Effector memory CD8-positive, alpha-beta T cell (primary cell): ENCODE measurements at regions not wholly inside any gene's neighbourhood (a gene's known extent, or its start where the extent isn't known, plus 50 kb on each side); places are given as distances from the start of the nearest gene placed in this dataset.

Source experiments
- ATAC-seq: fragments of 150-1000 bp; cut with Tn5 transposase; replicated peaks from 2 replicates; pipeline ENCODE4 v1.10.0; 2021; ENCODE audit warnings: mild to moderate bottlenecking, moderate library complexity
- DNase-seq, 3 experiments: peaks; one replicate each; pipeline ENCODE4 v3.0.0; 2021
- H3K27ac Mint-ChIP-seq, 2 donors: one replicate each; pipeline ENCODE4 v1.8.0; 2022; ENCODE audit warnings: mild to moderate bottlenecking in 2 of 2, mixed read lengths in 2 of 2, moderate library complexity in 2 of 2
- H3K27me3 Mint-ChIP-seq, 2 donors: one replicate each; pipeline ENCODE4 v1.8.0; 2022; ENCODE audit warnings: mixed read lengths in 2 of 2
- H3K36me3 Mint-ChIP-seq: one replicate; pipeline ENCODE4 v1.8.0; 2022; ENCODE audit warnings: mild to moderate bottlenecking, moderate library complexity, mixed read lengths; ENCODE audit not compliant: insufficient read depth
- H3K4me1 Mint-ChIP-seq, 2 donors: one replicate each; pipeline ENCODE4 v1.8.0; 2022; ENCODE audit warnings: low read depth in 2 of 2, mixed read lengths in 2 of 2
- H3K4me3 Mint-ChIP-seq, 2 donors: one replicate each; pipeline ENCODE4 v1.8.0; 2022; ENCODE audit warnings: mild to moderate bottlenecking in 2 of 2, mixed read lengths in 2 of 2, moderate library complexity in 2 of 2
- H3K9me3 Mint-ChIP-seq, 2 donors: one replicate each; pipeline ENCODE4 v1.8.0; 2022; ENCODE audit warnings: mixed read lengths in 2 of 2

GRCh38 chr18:47434214-47434746 is 182.8 kb upstream of the SKOR2 start:
- Mint-ChIP-seq H3K9me3 (peaks cover 0 to 3% of the 10 kb centered on the region in 2 donors), H3K4me3 (no peak overlapping the region), H3K4me1 (no peaks in the 10 kb centered on the region), H3K27ac (no peak overlapping the region), H3K36me3 (no peaks in the 10 kb centered on the region), H3K27me3 (peaks cover 8 to 11% of the 10 kb centered on the region in 2 donors)
- DNase-seq (no peak), ATAC-seq (no peak)

DNA sequence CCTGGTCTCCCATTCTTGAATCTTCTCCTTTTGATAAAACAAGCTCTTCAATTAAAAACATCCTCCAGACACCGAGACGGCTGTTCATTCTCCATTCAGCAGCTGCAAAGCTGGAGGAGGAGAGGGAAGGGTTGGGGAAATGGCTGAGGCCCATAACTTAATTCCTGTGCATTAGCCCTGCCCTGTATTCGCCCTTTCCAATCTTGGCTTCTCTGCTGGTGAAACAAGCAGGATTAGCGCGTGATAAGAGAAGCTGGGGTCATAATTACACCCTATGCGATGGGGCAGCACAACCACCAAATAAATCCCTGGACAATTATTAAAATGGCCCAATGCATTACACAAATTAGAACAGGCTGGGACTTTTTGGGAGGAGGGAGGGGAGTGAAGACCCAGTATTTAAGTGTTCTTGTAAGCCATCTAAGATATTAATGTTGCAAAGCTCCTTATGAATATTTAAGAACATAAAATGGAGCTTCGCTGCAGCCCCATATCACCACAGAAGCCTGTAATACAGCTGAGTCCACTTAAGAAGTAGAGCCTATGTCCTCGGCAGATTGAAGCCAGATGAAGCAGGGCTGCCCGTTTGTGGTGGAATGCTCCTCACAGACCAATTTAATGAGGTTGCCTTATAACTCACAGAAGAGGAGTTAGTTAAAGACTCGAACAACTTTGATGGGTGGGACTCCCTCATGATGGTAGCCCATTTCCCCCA is 176.6 kb upstream of the SKOR2 start:
- peaks cover 0 to 8% of the 10 kb centered on the region in 2 donors for H3K27me3 Mint-ChIP-seq

GRCh38 chr18:47427072-47427471 is 175.6 kb upstream of the SKOR2 start:
- H3K36me3 Mint-ChIP-seq = no peaks in the 10 kb centered on the region
- no peak overlapping the region for H3K4me3 Mint-ChIP-seq
- H3K27me3 Mint-ChIP-seq = peaks cover 0 to 8% of the 10 kb centered on the region in 2 donors
- no peaks in the 10 kb centered on the region for H3K4me1 Mint-ChIP-seq
- ATAC-seq = no peak
- no peak for DNase-seq
- peaks cover 0 to 3% of the 10 kb centered on the region in 2 donors for H3K9me3 Mint-ChIP-seq
- H3K27ac Mint-ChIP-seq = no peak overlapping the region

More for the DNA sequence above, 176.6 kb upstream of the SKOR2 start:
- ATAC-seq (no peak), DNase-seq (no peak)
- peaks cover 0 to 3% of the 10 kb centered on the region in 2 donors for H3K9me3 Mint-ChIP-seq
- H3K36me3 Mint-ChIP-seq = no peaks in the 10 kb centered on the region
- H3K4me1 Mint-ChIP-seq = no peaks in the 10 kb centered on the region
- H3K4me3 Mint-ChIP-seq = no peak overlapping the region
- H3K27ac Mint-ChIP-seq = no peak overlapping the region

DNA sequence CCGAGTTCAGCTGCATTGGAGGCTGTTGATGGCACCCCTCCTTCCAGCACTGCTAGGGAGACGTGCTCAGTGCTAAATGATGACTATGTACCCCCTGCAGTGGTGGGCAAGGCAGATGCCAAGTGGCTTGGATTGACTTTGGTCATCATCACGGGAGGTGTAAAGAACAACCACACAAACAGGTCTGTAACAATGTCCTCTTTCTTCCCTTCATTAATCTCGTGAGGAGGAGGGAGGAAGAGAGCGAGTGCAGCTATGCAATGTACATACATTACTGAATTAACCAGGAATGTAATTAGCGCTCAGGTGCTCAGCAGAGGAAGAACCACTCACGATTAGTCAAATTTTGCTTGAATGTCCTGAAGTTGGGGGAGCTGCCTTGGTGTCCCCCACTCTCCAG is 173.9 kb upstream of the SKOR2 start:
- DNase-seq (no peak), ATAC-seq (no peak)
- Mint-ChIP-seq H3K36me3 (no peaks in the 10 kb centered on the region), H3K4me3 (no peak overlapping the region), H3K9me3 (peaks cover 0 to 3% of the 10 kb centered on the region in 2 donors), H3K27ac (no peak overlapping the region), H3K4me1 (no peaks in the 10 kb centered on the region), H3K27me3 (peaks cover 3 to 8% of the 10 kb centered on the region in 2 donors)

GRCh38 chr18:47422524-47422923 is 171.1 kb upstream of the SKOR2 start:
- H3K9me3 Mint-ChIP-seq = no peaks in the 10 kb centered on the region
- no peak overlapping the region for H3K27ac Mint-ChIP-seq
- no peaks in the 10 kb centered on the region for H3K4me1 Mint-ChIP-seq
- H3K4me3 Mint-ChIP-seq = no peak overlapping the region
- peaks cover 14 to 23% of the 10 kb centered on the region in 2 donors for H3K27me3 Mint-ChIP-seq
- ATAC-seq (no peak), DNase-seq (no peak)
- no peaks in the 10 kb centered on the region for H3K36me3 Mint-ChIP-seq

DNA sequence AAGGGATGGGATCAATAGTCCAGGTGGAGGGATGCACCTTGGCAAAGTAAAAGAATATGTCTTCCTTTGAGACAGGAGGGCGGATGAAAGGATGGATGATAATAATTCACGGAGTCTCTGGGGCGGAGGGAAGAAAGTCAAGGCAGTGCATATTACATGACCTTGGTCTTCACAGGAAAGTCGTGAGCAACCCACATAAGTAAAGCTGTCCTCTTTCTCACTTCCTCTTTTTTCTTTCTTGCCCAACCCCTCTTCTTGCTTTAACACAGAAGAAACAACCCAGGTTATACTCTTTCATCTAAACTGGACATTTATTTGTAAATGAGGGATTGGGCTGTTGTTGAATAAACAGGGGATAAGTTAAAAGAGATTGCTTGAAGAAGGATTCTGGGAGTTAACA is 168.7 kb upstream of the SKOR2 start:
- DNase-seq = no peak
- Mint-ChIP-seq H3K36me3 (no peaks in the 10 kb centered on the region), H3K4me1 (no peaks in the 10 kb centered on the region), H3K27ac (no peak overlapping the region), H3K9me3 (no peaks in the 10 kb centered on the region), H3K27me3 (peaks cover 37 to 42% of the 10 kb centered on the region in 2 donors), H3K4me3 (no peak overlapping the region)
- ATAC-seq = no peak

- H3K4me1 Mint-ChIP-seq = no peaks in the 10 kb centered on the region
- no peak overlapping the region for H3K27ac Mint-ChIP-seq
- no peaks in the 10 kb centered on the region for H3K36me3 Mint-ChIP-seq
- DNase-seq (no peak), ATAC-seq (no peak)
- no peaks in the 10 kb centered on the region for H3K9me3 Mint-ChIP-seq
- peaks cover 45 to 55% of the 10 kb centered on the region in 2 donors for H3K27me3 Mint-ChIP-seq
- H3K4me3 Mint-ChIP-seq = no peak overlapping the region
These were observed 167.3 kb upstream of the SKOR2 start for GRCh38 chr18:47418746-47419145.

- DNase-seq = no peak
- no peaks in the 10 kb centered on the region for H3K9me3 Mint-ChIP-seq
- no peaks in the 10 kb centered on the region for H3K4me1 Mint-ChIP-seq
- H3K36me3 Mint-ChIP-seq = no peaks in the 10 kb centered on the region
- no peak overlapping the region for H3K4me3 Mint-ChIP-seq
- ATAC-seq = no peak
- no peak overlapping the region for H3K27ac Mint-ChIP-seq
- peaks cover 51 to 58% of the 10 kb centered on the region in 2 donors for H3K27me3 Mint-ChIP-seq
These were observed 166.3 kb upstream of the SKOR2 start for GRCh38 chr18:47417807-47418206.

GRCh38 chr18:47415881-47416280 is 164.4 kb upstream of the SKOR2 start:
- H3K36me3 Mint-ChIP-seq = no peaks in the 10 kb centered on the region
- DNase-seq (no peak), ATAC-seq (no peak)
- no peak overlapping the region for H3K4me3 Mint-ChIP-seq
- H3K9me3 Mint-ChIP-seq = no peaks in the 10 kb centered on the region
- H3K27me3 Mint-ChIP-seq = peaks cover 58 to 62% of the 10 kb centered on the region in 2 donors
- H3K4me1 Mint-ChIP-seq = no peaks in the 10 kb centered on the region
- H3K27ac Mint-ChIP-seq = no peak overlapping the region

DNA sequence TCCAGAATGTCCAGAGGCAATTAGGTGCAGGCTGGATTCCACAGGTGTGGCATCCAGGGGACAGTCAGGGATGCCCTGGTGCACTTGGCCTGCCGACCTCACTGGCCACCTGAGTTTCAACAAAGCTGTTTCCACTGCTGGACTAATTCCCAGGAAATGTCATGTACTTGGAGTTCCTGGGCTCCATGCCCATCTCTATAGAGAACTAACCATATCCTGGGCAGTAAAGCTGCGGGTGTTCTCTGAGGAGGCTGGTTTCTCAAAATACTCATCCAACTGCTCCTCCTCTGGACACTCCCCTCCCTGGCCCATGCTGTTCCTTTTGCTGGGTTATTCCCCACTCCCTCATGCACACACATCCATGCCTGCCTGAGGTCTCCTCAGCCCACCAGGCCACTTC is 161.9 kb upstream of the SKOR2 start:
- H3K27me3 Mint-ChIP-seq = peaks cover 42 to 62% of the 10 kb centered on the region in 2 donors
- H3K9me3 Mint-ChIP-seq = no peaks in the 10 kb centered on the region
- H3K4me1 Mint-ChIP-seq = no peaks in the 10 kb centered on the region
- ATAC-seq (no peak), DNase-seq (no peak)
- H3K36me3 Mint-ChIP-seq = no peaks in the 10 kb centered on the region
- no peak overlapping the region for H3K27ac Mint-ChIP-seq
- no peak overlapping the region for H3K4me3 Mint-ChIP-seq

- H3K4me1 Mint-ChIP-seq = no peaks in the 10 kb centered on the region
- peaks cover 39 to 59% of the 10 kb centered on the region in 2 donors for H3K27me3 Mint-ChIP-seq
- ATAC-seq = no peak
- no peak for DNase-seq
- no peaks in the 10 kb centered on the region for H3K36me3 Mint-ChIP-seq
- H3K4me3 Mint-ChIP-seq = no peak overlapping the region
- H3K9me3 Mint-ChIP-seq = no peaks in the 10 kb centered on the region
- no peak overlapping the region for H3K27ac Mint-ChIP-seq
These were observed 161.5 kb upstream of the SKOR2 start for GRCh38 chr18:47412924-47413323.

DNA sequence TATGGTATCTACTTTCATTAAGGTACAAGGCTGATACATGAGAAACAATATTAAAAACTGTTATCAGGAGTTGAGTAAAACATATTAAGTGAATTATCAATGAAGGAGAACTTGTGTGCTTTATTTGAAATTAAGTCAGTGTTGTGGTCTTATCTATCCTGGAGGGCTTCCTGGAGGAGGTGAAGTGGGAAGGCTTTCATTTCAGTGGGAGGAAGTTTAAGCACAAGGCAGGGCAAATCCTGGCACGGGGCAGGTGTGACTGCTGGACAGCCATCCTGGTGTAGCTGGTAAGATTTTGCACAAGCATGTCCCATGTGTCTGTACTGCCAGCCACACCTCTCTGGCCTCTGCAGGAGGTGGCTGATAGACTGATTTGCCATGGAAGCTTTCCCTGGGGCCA is 159.7 kb upstream of the SKOR2 start:
- H3K9me3 Mint-ChIP-seq = no peaks in the 10 kb centered on the region
- no peak overlapping the region for H3K27ac Mint-ChIP-seq
- peaks cover 24 to 42% of the 10 kb centered on the region in 2 donors for H3K27me3 Mint-ChIP-seq
- no peak for DNase-seq
- no peaks in the 10 kb centered on the region for H3K36me3 Mint-ChIP-seq
- ATAC-seq = no peak
- H3K4me1 Mint-ChIP-seq = no peaks in the 10 kb centered on the region
- no peak overlapping the region for H3K4me3 Mint-ChIP-seq

GRCh38 chr18:47410139-47410538 is 158.7 kb upstream of the SKOR2 start:
- DNase-seq (no peak), ATAC-seq (no peak)
- Mint-ChIP-seq H3K4me1 (no peaks in the 10 kb centered on the region), H3K36me3 (peaks cover 3% of the 10 kb centered on the region), H3K9me3 (no peaks in the 10 kb centered on the region), H3K4me3 (no peak overlapping the region), H3K27me3 (peaks cover 16 to 33% of the 10 kb centered on the region in 2 donors), H3K27ac (no peak overlapping the region)

DNA sequence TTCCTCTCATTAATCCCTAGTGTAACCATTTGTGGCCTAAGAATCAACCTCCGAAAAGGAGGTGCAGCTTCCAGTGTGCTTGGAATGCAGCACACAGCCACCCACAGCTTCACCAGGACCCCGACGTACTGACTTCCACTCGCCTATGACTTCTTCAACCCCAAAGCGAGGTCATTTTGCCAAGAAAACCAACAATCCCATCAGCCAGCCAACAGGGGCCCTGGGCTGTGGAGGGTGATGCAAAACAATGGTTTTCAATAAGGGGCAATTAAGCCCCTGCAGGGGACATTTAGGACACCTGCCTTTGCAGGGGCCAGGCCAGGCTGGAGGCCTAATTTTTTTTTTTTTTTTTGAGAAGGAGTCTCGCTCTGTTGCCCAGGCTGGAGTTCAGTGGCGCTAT is 158.1 kb upstream of the SKOR2 start:
- Mint-ChIP-seq H3K4me3 (no peak overlapping the region), H3K27ac (no peak overlapping the region), H3K9me3 (no peaks in the 10 kb centered on the region), H3K27me3 (peaks cover 10 to 27% of the 10 kb centered on the region in 2 donors), H3K36me3 (peaks cover 3% of the 10 kb centered on the region), H3K4me1 (no peaks in the 10 kb centered on the region)
- DNase-seq (no peak), ATAC-seq (no peak)
